DMS 273 (cell line): ENCODE measurements at regions not wholly inside any gene's neighbourhood (a gene's known extent, or its start where the extent isn't known, plus 50 kb on each side); places are given as distances from the start of the nearest gene placed in this dataset.
"Not testable (repeated sequence)": the region's sequence is repeated elsewhere in the genome, so short reads cannot be mapped to it uniquely, and the experiment has no call there.

ENCODE experiments used
- DNase-seq: peaks from one replicate; lab custom pipeline; 2025; ENCODE audit not compliant: unreplicated experiment; lab: John Stamatoyannopoulos, UW

DNA sequence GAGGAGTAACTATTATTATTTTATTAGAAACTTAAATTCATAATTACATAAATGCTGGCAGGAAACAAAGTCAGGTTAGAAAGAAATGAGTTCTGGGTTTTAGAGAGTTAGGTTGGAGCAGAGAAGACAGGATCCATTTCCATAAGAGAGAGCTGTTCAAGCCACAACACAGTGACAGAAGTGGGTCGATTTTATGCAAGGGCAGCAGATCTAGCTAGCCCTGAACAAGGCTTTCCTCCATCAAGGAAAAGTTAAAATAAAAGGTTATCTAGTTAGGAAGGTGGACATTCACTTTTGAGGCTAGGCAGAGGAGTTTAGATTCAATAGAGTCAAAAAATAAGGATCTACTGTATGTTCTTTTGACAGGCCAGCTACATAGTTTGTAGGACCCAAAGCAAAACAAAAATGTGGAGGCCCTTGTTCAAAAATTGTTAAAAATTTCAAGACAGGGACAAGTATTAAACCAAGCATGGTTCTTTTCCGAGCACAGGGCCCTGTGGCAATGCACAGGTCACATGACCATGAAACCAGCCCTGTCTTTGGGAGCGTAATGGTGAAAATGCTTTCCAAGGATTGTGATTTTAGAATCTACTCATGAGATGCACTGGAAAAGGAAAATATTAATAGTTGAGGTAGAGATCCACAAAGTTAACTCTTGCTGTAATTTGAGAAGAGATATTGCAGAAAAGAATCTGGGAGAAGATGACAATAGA lies 91.2 kb upstream of the CREB1 start:
- DNase-seq, result no peak

DNA sequence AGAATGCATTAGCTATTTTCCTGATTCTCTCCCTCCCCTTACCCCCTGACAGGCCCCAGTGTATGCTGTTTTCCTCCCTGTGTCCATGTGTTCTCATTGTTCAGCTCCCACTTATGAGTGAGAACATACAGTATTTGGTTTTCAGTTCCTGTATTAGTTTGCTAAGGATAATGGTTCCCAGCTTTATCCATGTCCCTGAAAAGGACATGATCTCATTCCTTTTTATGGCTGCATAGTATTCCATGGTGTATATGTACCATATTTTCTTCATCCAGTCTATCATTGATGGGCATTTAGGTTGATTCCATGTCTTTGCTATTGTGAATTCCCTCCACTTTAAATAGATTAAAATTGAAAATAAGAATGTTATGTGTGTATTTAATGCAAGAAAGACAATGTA lies 89.9 kb upstream of the CREB1 start:
- DNase-seq, result not testable (repeated sequence)

DNA sequence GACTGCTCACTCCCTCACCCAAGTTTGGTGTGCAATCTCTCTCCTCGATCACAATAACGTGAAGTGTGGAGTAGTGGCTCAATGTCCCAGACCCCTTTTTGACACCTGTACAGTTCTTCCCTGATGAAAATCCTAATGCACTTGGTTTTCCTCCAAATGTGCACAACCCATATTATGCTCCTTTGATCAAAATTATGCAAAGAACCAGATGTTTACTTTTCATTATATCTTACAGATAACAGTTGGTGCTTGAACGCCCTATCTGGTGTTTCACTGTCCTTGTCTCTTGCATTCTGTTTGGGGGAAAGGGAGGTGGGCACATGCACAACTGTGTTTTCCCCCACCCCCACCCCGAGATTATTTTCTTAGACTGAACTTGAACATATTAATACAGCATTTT lies 85.0 kb upstream of the CREB1 start:
- DNase-seq, result peak; percentile 10

- DNase-seq, result no peak
Measured at GRCh38 chr2:207446653-207447052, 83.1 kb upstream of the CREB1 start.

GRCh38 chr2:207448006-207448405 lies 81.8 kb upstream of the CREB1 start:
- DNase-seq, result no peak

- no peak for DNase-seq
Measured at GRCh38 chr2:207449642-207450165, 80.1 kb upstream of the CREB1 start.

- no peak for DNase-seq
Measured at GRCh38 chr2:207450186-207450585, 79.6 kb upstream of the CREB1 start.

GRCh38 chr2:207458582-207458981 lies 71.2 kb upstream of the CREB1 start:
- DNase-seq, result peak; percentile 10

DNA sequence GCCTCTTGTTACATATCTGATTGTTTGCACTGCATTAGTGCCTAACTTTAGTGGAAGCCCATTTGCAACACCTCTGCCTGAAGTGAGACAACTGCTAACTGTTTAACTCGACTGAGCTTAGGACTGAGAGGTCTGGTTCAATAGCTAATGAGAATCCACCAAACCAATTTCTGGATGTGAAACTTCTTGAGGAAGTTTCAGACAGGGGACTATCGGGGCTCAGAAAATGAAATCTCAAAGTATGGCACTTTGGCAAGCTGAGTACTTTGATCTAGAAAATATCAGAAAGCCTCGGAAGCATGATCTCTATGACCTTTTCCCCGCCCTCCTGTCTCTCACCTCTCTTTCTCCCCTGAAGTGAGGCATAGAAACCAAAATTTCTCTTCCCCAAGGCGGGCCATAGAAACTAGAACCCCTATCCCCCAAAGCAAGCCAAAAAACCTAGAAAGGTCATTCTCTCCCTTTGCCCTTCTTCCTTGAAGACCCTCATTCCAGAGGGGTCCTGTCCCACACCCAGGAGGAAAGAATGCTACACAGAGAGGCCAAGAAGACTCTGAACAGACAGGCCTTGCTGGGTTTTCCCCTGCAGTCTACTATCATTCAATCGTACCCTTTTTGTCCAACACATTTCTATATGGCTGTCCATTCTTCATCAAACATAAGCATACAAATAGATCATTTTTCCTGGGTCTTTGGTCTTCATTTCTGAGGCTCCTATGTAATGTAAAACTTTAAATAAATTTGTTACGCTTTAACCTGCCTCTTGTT lies 69.6 kb upstream of the CREB1 start:
- no peak for DNase-seq

DNA sequence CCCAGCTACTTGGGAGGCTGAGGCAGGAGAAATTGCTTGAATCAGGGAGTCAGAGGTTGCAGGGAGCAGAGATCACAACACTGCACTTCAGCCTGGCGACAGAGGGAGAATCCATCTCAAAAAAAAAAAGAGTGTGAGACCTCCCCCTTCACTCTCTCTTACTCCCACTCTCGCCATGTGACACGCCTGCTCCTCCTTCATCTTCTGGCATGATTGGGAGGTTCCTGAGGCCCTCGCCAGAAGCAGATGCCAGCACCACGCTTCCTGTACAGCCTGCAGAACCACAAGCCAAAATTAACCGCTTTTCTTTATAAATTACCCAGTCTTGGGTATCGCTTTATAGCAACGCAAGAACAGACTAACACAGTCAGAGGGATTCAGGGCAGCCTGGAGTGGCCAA lies 66.3 kb upstream of the CREB1 start:
- no peak for DNase-seq

DNA sequence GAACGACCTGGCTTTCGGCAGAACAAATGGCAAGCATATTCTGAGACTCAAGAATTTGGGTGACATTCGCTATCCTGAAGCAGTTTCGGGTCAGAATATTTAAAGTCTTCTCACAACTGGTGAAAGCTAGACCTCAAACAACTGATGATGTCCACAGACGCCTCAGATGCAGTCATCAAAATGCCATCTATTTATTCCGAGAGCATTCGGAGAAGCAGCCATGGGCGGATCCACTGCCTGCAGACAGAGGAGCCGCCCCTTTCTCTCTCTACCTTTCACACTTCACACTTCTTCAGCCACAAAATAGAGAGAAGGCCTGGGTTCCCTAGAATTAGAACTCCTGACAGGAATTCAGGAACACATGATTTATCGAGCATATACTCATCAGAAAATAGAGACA lies 65.8 kb upstream of the CREB1 start:
- DNase-seq, result no peak

- no peak for DNase-seq
Measured at GRCh38 chr2:207465894-207466293, 63.9 kb upstream of the CREB1 start.

- DNase-seq, result no peak
Measured at GRCh38 chr2:207467716-207468347, 61.9 kb upstream of the CREB1 start.

- DNase-seq, result no peak
Measured at GRCh38 chr2:207468488-207468887, 61.3 kb upstream of the CREB1 start.

DNA sequence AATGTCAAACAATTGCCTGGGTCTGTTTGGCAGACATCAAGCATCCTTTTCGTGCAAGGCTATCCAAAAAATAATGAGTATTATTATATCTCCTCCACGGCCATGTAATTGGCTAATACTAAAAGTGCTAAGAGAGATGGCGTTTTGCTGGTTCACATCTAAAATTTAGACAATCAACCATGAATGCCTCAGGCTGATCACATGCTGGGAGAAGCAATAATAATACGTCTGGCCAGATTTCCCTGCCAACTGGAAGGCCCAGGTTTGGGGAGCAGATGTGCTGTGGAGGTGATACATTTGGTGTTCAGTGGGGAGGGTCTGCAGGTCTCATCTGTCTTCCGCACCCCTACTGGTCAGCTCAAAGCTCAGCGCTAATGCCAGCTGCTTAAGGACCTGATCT lies 60.3 kb upstream of the CREB1 start:
- no peak for DNase-seq

DNA sequence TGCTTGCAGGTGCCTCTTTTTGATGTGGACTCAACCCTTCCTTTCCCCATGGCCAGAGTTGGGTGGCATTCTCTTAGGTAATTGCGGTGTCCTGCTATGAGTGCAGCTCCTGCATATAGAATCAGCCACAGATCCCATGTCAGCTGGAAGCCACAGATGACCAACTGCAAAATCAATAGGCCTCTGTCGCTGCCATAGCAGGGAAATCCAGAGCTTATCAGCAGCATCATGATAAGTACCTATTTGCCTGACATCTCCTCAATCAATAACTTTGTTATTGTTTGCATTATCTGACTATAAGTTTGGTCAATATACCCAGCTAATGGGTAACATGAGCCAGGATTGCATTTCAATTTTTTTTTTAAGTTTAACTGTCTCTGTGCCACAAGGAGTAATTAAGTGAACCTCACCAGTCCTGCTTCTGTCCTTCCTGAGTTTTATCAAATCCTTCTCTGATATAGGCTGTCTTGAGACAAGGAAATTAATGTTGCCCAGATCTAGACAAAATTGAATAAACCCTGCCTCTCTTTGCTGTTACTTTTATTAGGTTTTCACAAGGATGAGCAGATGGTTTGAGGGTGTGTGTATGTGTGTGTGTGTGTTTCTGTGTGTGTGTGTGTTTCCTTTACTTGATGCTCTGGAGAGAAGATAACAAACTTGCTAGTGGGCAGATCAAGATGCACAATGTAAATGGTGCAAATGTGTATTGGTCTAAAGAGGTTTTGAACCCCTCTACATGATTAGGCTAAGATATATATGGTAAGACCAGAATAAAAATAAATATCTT lies 59.6 kb upstream of the CREB1 start:
- DNase-seq, result peak; percentile 63

DNA sequence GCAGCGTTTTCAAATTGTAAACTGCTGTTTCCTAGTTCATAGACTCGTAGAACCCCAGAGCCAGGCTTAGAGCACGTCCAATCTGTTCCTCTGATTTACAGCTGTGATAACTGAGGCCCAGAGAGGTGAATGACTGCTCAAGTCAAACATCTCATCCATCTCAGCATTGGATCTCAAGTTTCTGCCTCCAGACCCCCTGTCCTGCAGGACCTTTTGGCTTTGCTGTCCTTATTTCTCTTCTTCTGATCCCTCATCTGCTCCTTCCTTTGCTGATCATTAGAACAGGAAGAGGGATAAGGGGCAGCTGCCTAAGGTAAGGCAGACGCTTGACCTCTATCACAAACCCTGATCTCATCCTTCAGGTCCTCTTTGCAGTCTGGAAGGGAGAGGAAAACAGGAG lies 58.5 kb upstream of the CREB1 start:
- DNase-seq, result no peak

GRCh38 chr2:207472343-207473048 lies 57.3 kb upstream of the CREB1 start:
- DNase-seq, result no peak

DNA sequence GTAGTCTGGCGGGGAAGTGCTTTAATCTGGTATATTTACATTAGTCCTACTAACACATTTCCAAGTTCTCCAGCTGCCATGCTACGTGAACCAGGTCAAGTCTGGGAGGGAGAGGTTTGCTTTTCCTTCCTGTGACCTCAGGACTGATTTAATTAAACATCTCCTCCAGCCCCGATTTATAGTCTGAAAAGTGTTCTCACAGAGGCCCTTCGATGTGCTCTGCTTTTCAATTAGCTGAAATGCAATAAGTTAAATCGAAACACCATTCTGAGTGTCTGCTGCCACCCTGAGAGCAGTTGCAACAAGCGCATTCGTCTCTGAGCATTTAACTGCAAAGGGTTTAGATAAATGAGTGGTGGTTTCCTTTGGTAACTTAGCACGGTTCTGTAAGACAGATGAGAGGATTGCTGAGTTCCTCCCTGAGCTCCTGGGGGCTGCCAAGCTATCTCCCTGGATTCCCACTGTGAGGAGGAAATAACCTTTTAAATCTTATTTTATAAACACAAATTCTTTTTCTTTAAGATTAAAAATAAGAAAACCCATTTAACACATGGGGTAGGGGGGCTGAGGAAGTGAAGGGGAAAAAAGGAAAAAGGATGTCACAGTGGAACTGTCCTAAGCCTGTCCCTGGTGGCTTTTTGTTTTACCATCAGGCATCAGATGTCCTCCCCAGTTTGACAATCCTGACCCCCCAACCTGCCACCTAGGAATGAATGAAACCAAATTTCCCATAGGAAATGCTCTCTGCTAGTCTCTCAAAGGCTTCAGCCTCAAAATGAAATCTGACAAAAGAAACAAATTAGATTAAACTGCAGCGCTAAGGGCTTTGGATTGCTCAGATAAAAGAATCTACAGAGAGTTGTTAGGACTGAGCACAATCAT lies 56.5 kb upstream of the CREB1 start:
- DNase-seq, result peak; percentile 81

GRCh38 chr2:207473931-207474235 lies 55.9 kb upstream of the CREB1 start:
- no peak for DNase-seq
